ENCODE measurements at regions not wholly inside any gene's neighbourhood (a gene's known extent, or its start where the extent isn't known, plus 50 kb on each side); places are given as distances from the start of the nearest gene placed in this dataset.

GRCh38 chr2:220572385-220572784, 945.0 kb downstream of the SLC4A3 start:
- TF ChIP-seq CTCF (IDR thresholded peaks at IDR 0.05; ENCODE audit: low read depth, low read length), result no peak
- no peak overlapping the region for H3K27ac ChIP-seq
- H3K9me3 ChIP-seq (ENCODE audit: low read depth), result no peaks in the 10 kb centered on the region
- H3K4me1 ChIP-seq (ENCODE audit: low read depth), result no peaks in the 10 kb centered on the region
- H3K36me3 ChIP-seq, result no peaks in the 10 kb centered on the region
- H3K27me3 ChIP-seq, result no peaks in the 10 kb centered on the region
- H3K4me3 ChIP-seq, result no peak overlapping the region
- peak in 1 of 2 donors; percentile 8 for DNase-seq (ENCODE audit: low read depth in 1 of 2, low spot score in 1 of 2)

- DNase-seq (ENCODE audit: low read depth in 1 of 2, low spot score in 1 of 2), result no peak
- Histone ChIP-seq H3K4me1 (ENCODE audit: low read depth) (no peaks in the 10 kb centered on the region), H3K9me3 (ENCODE audit: low read depth) (no peaks in the 10 kb centered on the region), H3K36me3 (no peaks in the 10 kb centered on the region), H3K27ac (no peak overlapping the region), H3K27me3 (no peaks in the 10 kb centered on the region), H3K4me3 (no peak overlapping the region)
- TF ChIP-seq CTCF (IDR thresholded peaks at IDR 0.05; ENCODE audit: low read depth, low read length), result no peak
Measured at GRCh38 chr2:220574038-220574437, 946.6 kb downstream of the SLC4A3 start.

GRCh38 chr2:220575963-220576362, 948.5 kb downstream of the SLC4A3 start:
- no peaks in the 10 kb centered on the region for H3K4me1 ChIP-seq (ENCODE audit: low read depth)
- H3K27me3 ChIP-seq, result no peaks in the 10 kb centered on the region
- H3K4me3 ChIP-seq, result no peak overlapping the region
- H3K27ac ChIP-seq, result no peak overlapping the region
- no peak for TF ChIP-seq CTCF (IDR thresholded peaks at IDR 0.05; ENCODE audit: low read depth, low read length)
- no peaks in the 10 kb centered on the region for H3K9me3 ChIP-seq (ENCODE audit: low read depth)
- no peak for DNase-seq (ENCODE audit: low read depth in 1 of 2, low spot score in 1 of 2)
- H3K36me3 ChIP-seq, result no peaks in the 10 kb centered on the region

GRCh38 chr2:220579452-220579851, 952.0 kb downstream of the SLC4A3 start:
- TF ChIP-seq CTCF (IDR thresholded peaks at IDR 0.05; ENCODE audit: low read depth, low read length), result no peak
- Histone ChIP-seq H3K9me3 (ENCODE audit: low read depth) (no peaks in the 10 kb centered on the region), H3K27me3 (no peaks in the 10 kb centered on the region), H3K27ac (no peak overlapping the region), H3K4me1 (ENCODE audit: low read depth) (no peaks in the 10 kb centered on the region), H3K4me3 (no peak overlapping the region), H3K36me3 (no peaks in the 10 kb centered on the region)
- no peak for DNase-seq (ENCODE audit: low read depth in 1 of 2, low spot score in 1 of 2)

- H3K27me3 ChIP-seq, result no peaks in the 10 kb centered on the region
- DNase-seq (ENCODE audit: low read depth in 1 of 2, low spot score in 1 of 2), result no peak
- H3K27ac ChIP-seq, result no peak overlapping the region
- H3K36me3 ChIP-seq, result no peaks in the 10 kb centered on the region
- H3K4me3 ChIP-seq, result no peak overlapping the region
- TF ChIP-seq CTCF (IDR thresholded peaks at IDR 0.05; ENCODE audit: low read depth, low read length), result no peak
- no peaks in the 10 kb centered on the region for H3K4me1 ChIP-seq (ENCODE audit: low read depth)
- no peaks in the 10 kb centered on the region for H3K9me3 ChIP-seq (ENCODE audit: low read depth)
Measured at GRCh38 chr2:220580113-220580512, 952.7 kb downstream of the SLC4A3 start.

- no peaks in the 10 kb centered on the region for H3K36me3 ChIP-seq
- no peaks in the 10 kb centered on the region for H3K9me3 ChIP-seq (ENCODE audit: low read depth)
- DNase-seq (ENCODE audit: low read depth in 1 of 2, low spot score in 1 of 2), result no peak
- no peak for TF ChIP-seq CTCF (IDR thresholded peaks at IDR 0.05; ENCODE audit: low read depth, low read length)
- no peaks in the 10 kb centered on the region for H3K4me1 ChIP-seq (ENCODE audit: low read depth)
- no peaks in the 10 kb centered on the region for H3K27me3 ChIP-seq
- H3K27ac ChIP-seq, result no peak overlapping the region
- no peak overlapping the region for H3K4me3 ChIP-seq
Measured at GRCh38 chr2:220583725-220584124, 956.3 kb downstream of the SLC4A3 start.

Measured in cardiac muscle cell (in vitro differentiated cells and primary cell).